A549 (cell line): ENCODE measurements at regions not wholly inside any gene's neighbourhood (a gene's known extent, or its start where the extent isn't known, plus 50 kb on each side); places are given as distances from the start of the nearest gene placed in this dataset.
A peak's percentile ranks its signal among the peaks of the same experiment; 100 is the strongest.

Experiments used
- ATAC-seq, 2 experiments: fragments of 200-7000 bp in 1 of 2; fragments of >200 bp in 1 of 2; cut with Nextera tagmentation in 1 of 2; cut with Tn5 transposase in 1 of 2; 3 replicates each; pipeline versions ENCODE4 v1.8.0 to v1.9.1; 2018 to 2020; ENCODE audit warnings: mild to moderate bottlenecking in 1 of 2, moderate library complexity in 1 of 2
- CTCF ChIA-PET: fragments of 300-600 bp; sonication (Branson Sonifier 250); formaldehyde crosslinking; extraction: SDS; loops from one replicate; lab custom pipeline; 2021; ENCODE audit warnings: antibody characterized with exemption, inconsistent platforms; lab: Yijun Ruan, JAX
- POLR2A ChIA-PET: fragments of 350-600 bp; formaldehyde crosslinking; extraction: SDS; loops from one replicate; lab custom pipeline; 2021; ENCODE audit warnings: antibody characterized with exemption, inconsistent platforms; lab: Yijun Ruan, JAX
- DNase-seq, 2 experiments: peaks; one replicate each; pipeline versions ENCODE4 v3.0.0 to v3.0.0-alpha.2; 2011 to 2016; ENCODE audit warnings: low read depth in 1 of 2, low spot score in 1 of 2
- FAIRE-seq: peaks from 2 replicates; lab custom pipeline; 2011; peaks lifted over from hg19 to GRCh38; lab: Jason Lieb, UNC
- H3K27ac ChIP-seq, 2 experiments: fragments of >200 bp; sonication (Bioruptor Twin); formaldehyde crosslinking; 3 replicates each; pipeline ENCODE4 v1.5.1; 2016 to 2017
- H3K4me1 ChIP-seq: fragments of >200 bp; sonication (Bioruptor Twin); formaldehyde crosslinking; 3 replicates; pipeline ENCODE4 v1.6.1; 2016
- H3K4me2 ChIP-seq: fragments of >200 bp; sonication (Bioruptor Twin); formaldehyde crosslinking; 3 replicates; pipeline ENCODE4 v1.6.1; 2016
- H3K4me3 ChIP-seq: fragments of >200 bp; sonication (Bioruptor Twin); formaldehyde crosslinking; 3 replicates; pipeline ENCODE4 v1.5.1; 2016
- H3K9me3 ChIP-seq: fragments of >200 bp; sonication (Bioruptor Twin); formaldehyde crosslinking; 3 replicates; pipeline ENCODE4 v1.6.1; 2016
- CBX2 ChIP-seq: fragments of 200-600 bp; sonication (generic); IDR thresholded peaks from 2 replicates; pipeline ENCODE4 v1.6.1; 2016; ENCODE audit warnings: low read depth, mild to moderate bottlenecking, borderline replicate concordance
- CEBPB ChIP-seq, 2 experiments: fragments of >200 bp in 1 of 2; sonication (Bioruptor Twin) in 1 of 2; formaldehyde crosslinking in 1 of 2; IDR thresholded peaks; 2 replicates each; pipeline ENCODE4 v1.6.1; 2012 to 2016
- CHD4 ChIP-seq: fragments of 200-600 bp; sonication (generic); IDR thresholded peaks from 2 replicates; pipeline ENCODE4 v1.6.1; 2016; ENCODE audit warnings: antibody characterized with exemption, mild to moderate bottlenecking, borderline replicate concordance
- CTCF ChIP-seq: fragments of >200 bp; sonication (Bioruptor Twin); formaldehyde crosslinking; IDR thresholded peaks from 3 replicates; pipeline ENCODE4 v1.5.1; 2016
- E2F6 ChIP-seq: IDR thresholded peaks from 2 replicates; pipeline ENCODE4 v1.6.1; 2012; ENCODE audit warnings: low read depth, borderline replicate concordance
- ESRRA ChIP-seq: fragments of 150-350 bp; IDR thresholded peaks from 2 replicates; pipeline ENCODE4 v1.6.1; 2014; ENCODE audit warnings: mild to moderate bottlenecking, low read length, borderline replicate concordance
- FOSB ChIP-seq: fragments of 250-450 bp; sonication (Bioruptor Pico); IDR thresholded peaks from 2 replicates; pipeline ENCODE4 v1.5.0; 2020; ENCODE audit warnings: mild to moderate bottlenecking, moderate library complexity
- FOSL2 ChIP-seq, 2 experiments: fragments of 450-650 bp in 1 of 2; fragments of >200 bp in 1 of 2; sonication (Bioruptor Twin) in 1 of 2; formaldehyde crosslinking; IDR thresholded peaks; 2 replicates each; pipeline versions ENCODE4 v1.5.0 to v1.6.1; 2016 to 2020; ENCODE audit warnings: mild to moderate bottlenecking in 1 of 2, moderate library complexity in 1 of 2
- HOXA7 ChIP-seq: fragments of 250-450 bp; sonication (Bioruptor Pico); IDR thresholded peaks from 2 replicates; pipeline ENCODE4 v1.5.0; 2020; ENCODE audit warnings: mild to moderate bottlenecking, moderate library complexity
- KDM1A ChIP-seq: fragments of 200-600 bp; sonication (generic); IDR thresholded peaks from 2 replicates; pipeline ENCODE4 v1.6.1; 2016; ENCODE audit warnings: low read depth, mild to moderate bottlenecking
- MAX ChIP-seq: IDR thresholded peaks from 2 replicates; pipeline ENCODE4 v1.6.1; 2012
- NR3C1 ChIP-seq: fragments of >200 bp; sonication (Bioruptor Twin); formaldehyde crosslinking; IDR thresholded peaks from 3 replicates; pipeline ENCODE4 v1.6.1; 2017
- RAD21 ChIP-seq, 2 experiments: fragments of >200 bp in 1 of 2; sonication (Bioruptor Twin) in 1 of 2; formaldehyde crosslinking in 1 of 2; IDR thresholded peaks in 1 of 2; conservative IDR thresholded peaks in 1 of 2; 2 replicates in 1 of 2; 3 replicates in 1 of 2; pipeline ENCODE4 v1.6.1; 2012 to 2018; ENCODE audit warnings: inconsistent platforms in 1 of 2
- RARB ChIP-seq: fragments of 250-450 bp; sonication (Bioruptor Pico); IDR thresholded peaks from 2 replicates; pipeline ENCODE4 v1.8.0; 2021; ENCODE audit warnings: mild to moderate bottlenecking, moderate library complexity
- RCOR1 ChIP-seq: fragments of 150-350 bp; IDR thresholded peaks from 2 replicates; pipeline ENCODE4 v1.6.1; 2014; ENCODE audit warnings: antibody characterized with exemption, low read length, low read depth
- REST ChIP-seq: fragments of 200-600 bp; sonication (generic); IDR thresholded peaks from 2 replicates; pipeline ENCODE4 v1.6.1; 2016; ENCODE audit warnings: antibody characterized with exemption, mild to moderate bottlenecking, moderate library complexity
- SMC3 ChIP-seq: fragments of >200 bp; sonication (Bioruptor Twin); formaldehyde crosslinking; IDR thresholded peaks from 3 replicates; pipeline ENCODE4 v1.6.1; 2018; ENCODE audit warnings: inconsistent platforms
- SREBF2 ChIP-seq: fragments of 450-650 bp; IDR thresholded peaks from 2 replicates; pipeline ENCODE4 v1.6.1; 2014; ENCODE audit warnings: mild to moderate bottlenecking, moderate library complexity
- USF2 ChIP-seq: fragments of 450-650 bp; IDR thresholded peaks from 2 replicates; pipeline ENCODE4 v1.6.1; 2014; ENCODE audit warnings: antibody characterized with exemption
- ZNF302 ChIP-seq: fragments of 250-450 bp; sonication (Bioruptor Pico); IDR thresholded peaks from 2 replicates; pipeline ENCODE4 v1.9.0; 2021; ENCODE audit warnings: inconsistent platforms, mild to moderate bottlenecking, moderate library complexity
- ZSCAN20 ChIP-seq: fragments of 250-450 bp; sonication (Bioruptor Pico); IDR thresholded peaks from 2 replicates; pipeline ENCODE4 v1.8.0; 2022; ENCODE audit warnings: mild to moderate bottlenecking, moderate library complexity
- WGBS: methylation state at CpG from one replicate; pipeline ENCODE4 v1.1.6; 2017; ENCODE audit errors: missing lambda C conversion rate; 5-methylcytosine and 5-hydroxymethylcytosine counted together

- Histone ChIP-seq H3K27ac (no peak overlapping the region), H3K4me1 (no peaks in the 10 kb centered on the region), H3K4me3 (no peak overlapping the region), H3K4me2 (no peak overlapping the region), H3K9me3 (no peaks in the 10 kb centered on the region)
- DNase-seq (no peak), FAIRE-seq (no peak), ATAC-seq (no peak)
- ChIA-PET CTCF (interaction anchor here (0.9 to 5.5 kb wide), 4 partner anchors 12 to 245 kb away, joined by 3 to 43 read pairs (median 6); no protein-coding TSS in a partner anchor), POLR2A (no interaction called here)
- TF ChIP-seq KDM1A (no peak), CEBPB (IDR thresholded peaks at IDR 0.05) (no peak), CHD4 (no peak), E2F6 (no peak)
- WGBS = 1% methylated on average over 4 of the region's 4 CpGs
Measured at GRCh38 chr11:113534625-113535024, 59.4 kb upstream of the DRD2 start.

GRCh38 chr11:113533425-113533698 lies 58.2 kb upstream of the DRD2 start:
- Histone ChIP-seq H3K27ac (no peak overlapping the region), H3K9me3 (no peaks in the 10 kb centered on the region), H3K4me2 (no peak overlapping the region), H3K4me3 (no peak overlapping the region), H3K4me1 (no peaks in the 10 kb centered on the region)
- WGBS = 27% methylated on average over 4 of the region's 4 CpGs
- TF ChIP-seq REST (no peak), NR3C1 (no peak), SREBF2 (no peak), HOXA7 (CRISPR knock-in tag) (no peak), ZNF302 (CRISPR knock-in tag) (no peak), CHD4 (no peak), KDM1A (no peak), CBX2 (no peak), ESRRA (no peak), RARB (CRISPR knock-in tag) (no peak), ZSCAN20 (no peak), RAD21 (conservative IDR thresholded peaks at IDR 0.05 in 1 of 2, IDR thresholded peaks at IDR 0.05 in 1 of 2) (no peak), USF2 (no peak), FOSL2 (IDR thresholded peaks at IDR 0.05) (no peak), FOSL2 (CRISPR knock-in tag; IDR thresholded peaks at IDR 0.05) (no peak)
- FAIRE-seq = no peak
- ATAC-seq = no peak
- no peak for DNase-seq
- CTCF ChIA-PET = interaction anchor here (1.0 to 5.5 kb wide), 15 partner anchors 11 to 234 kb away, joined by 3 to 43 read pairs (median 5); no protein-coding TSS in a partner anchor
- POLR2A ChIA-PET = no interaction called here

- WGBS = under 1% methylated on average over 9 of the region's 9 CpGs
- POLR2A ChIA-PET = no interaction called here
- no peak overlapping the region for H3K4me3 ChIP-seq
Measured at GRCh38 chr11:113532697-113533424, 57.7 kb upstream of the DRD2 start.

More at GRCh38 chr11:113532697-113533424, 57.7 kb upstream of the DRD2 start:
- ATAC-seq = peak; percentile 76 to 93; a peak in 4 of 6 replicates
- no peaks in the 10 kb centered on the region for H3K4me1 ChIP-seq
- no peak for TF ChIP-seq MAX
- no peak for TF ChIP-seq FOSB
- no peak for TF ChIP-seq RCOR1
- peak; percentile 65 for TF ChIP-seq SMC3
- TF ChIP-seq RAD21 (conservative IDR thresholded peaks at IDR 0.05 in 1 of 2, IDR thresholded peaks at IDR 0.05 in 1 of 2) = peak; percentile 59 to 64
- peak; percentile 66 for TF ChIP-seq CTCF
- CTCF ChIA-PET = interaction anchor here (0.6 to 5.5 kb wide), 24 partner anchors 11 to 1096 kb away, joined by 3 to 43 read pairs (median 4); no protein-coding TSS in a partner anchor
- H3K4me2 ChIP-seq = no peak overlapping the region
- no peak overlapping the region for H3K27ac ChIP-seq
- peak; percentile 31 to 52 for DNase-seq
- no peaks in the 10 kb centered on the region for H3K9me3 ChIP-seq
- no peak for FAIRE-seq
